Panc1 (cell line): ENCODE measurements at regions not wholly inside any gene's neighbourhood (a gene's known extent, or its start where the extent isn't known, plus 50 kb on each side); places are given as distances from the start of the nearest gene placed in this dataset.

Experiments used
- CTCF ChIP-seq: fragments of 450-650 bp; IDR thresholded peaks from 2 replicates; pipeline ENCODE4 v1.5.1; 2017; ENCODE audit warnings: mild to moderate bottlenecking
- POLR2AphosphoS5 ChIP-seq: IDR thresholded peaks from 2 replicates; pipeline ENCODE4 v1.6.1; 2012; ENCODE audit warnings: mild to moderate bottlenecking, low read depth, low read length, moderate library complexity
- REST ChIP-seq, 2 experiments: IDR thresholded peaks; 2 replicates each; pipeline ENCODE4 v1.6.1; 2011 to 2012; ENCODE audit warnings: low read depth in 2 of 2, control low read depth in 1 of 2, low read length in 1 of 2, mild to moderate bottlenecking in 1 of 2, moderate library complexity in 1 of 2; ENCODE audit not compliant: insufficient read depth in 1 of 2

- TF ChIP-seq CTCF (no peak), REST (IDR thresholded peaks at IDR 0.05; ENCODE audit: insufficient read depth in 1 of 2, low read depth in 2 of 2, low read length in 1 of 2) (no peak), POLR2AphosphoS5 (no peak)
Observed at GRCh38 chrX:139015627-139016026, 304.1 kb upstream of the FGF13 start.
